Activated naive CD4-positive, alpha-beta T cell treated with anti-CD3 and anti-CD28 coated beads, Interleukin-2, amount 50 U/mL, for 72 hours (primary cell): ENCODE measurements at regions not wholly inside any gene's neighbourhood (a gene's known extent, or its start where the extent isn't known, plus 50 kb on each side); places are given as distances from the start of the nearest gene placed in this dataset.

ENCODE experiments used
- ATAC-seq, 2 donors: fragments of 150-1000 bp; cut with Tn5 transposase; 2 replicates each; pipeline ENCODE4 v1.10.0; 2021; ENCODE audit warnings: mild to moderate bottlenecking in 2 of 2, moderate library complexity in 2 of 2
- DNase-seq, 2 donors: peaks; one replicate each; pipeline ENCODE4 v3.0.0; 2021 to 2022; ENCODE audit warnings: low spot score in 2 of 2
- H3K27ac Mint-ChIP-seq, 2 donors: one replicate each; pipeline ENCODE4 v1.8.0; 2022; ENCODE audit warnings: mild to moderate bottlenecking in 2 of 2, mixed read lengths in 2 of 2
- H3K36me3 Mint-ChIP-seq, 2 donors: one replicate each; pipeline ENCODE4 v1.8.0; 2022; ENCODE audit warnings: mixed read lengths in 2 of 2
- H3K9me3 Mint-ChIP-seq, 2 donors: one replicate each; pipeline ENCODE4 v1.8.0; 2022; ENCODE audit warnings: mixed read lengths in 2 of 2

DNA sequence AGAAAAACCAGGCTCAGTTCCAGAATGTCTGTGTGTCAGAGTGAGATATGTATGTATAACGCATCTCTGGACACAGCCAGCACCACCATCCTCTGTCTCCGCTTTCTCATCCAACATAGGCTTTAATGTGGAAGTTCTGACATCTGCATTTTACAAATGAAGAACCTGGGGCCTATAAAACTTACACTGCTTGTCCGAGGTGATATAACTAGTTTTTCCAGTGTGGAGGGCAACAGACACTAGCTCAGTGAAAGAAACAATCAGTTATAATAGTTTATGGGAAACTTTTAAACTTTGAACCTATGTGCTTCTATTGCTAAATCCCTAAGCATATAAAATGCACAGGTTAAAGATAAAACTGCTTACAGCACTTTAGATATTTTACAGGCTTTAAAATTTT is 208.7 kb downstream of the CRPPA start:
- Mint-ChIP-seq H3K9me3 (no peaks in the 10 kb centered on the region), H3K27ac (no peak overlapping the region), H3K36me3 (no peaks in the 10 kb centered on the region)
- DNase-seq (no peak), ATAC-seq (no peak)

DNA sequence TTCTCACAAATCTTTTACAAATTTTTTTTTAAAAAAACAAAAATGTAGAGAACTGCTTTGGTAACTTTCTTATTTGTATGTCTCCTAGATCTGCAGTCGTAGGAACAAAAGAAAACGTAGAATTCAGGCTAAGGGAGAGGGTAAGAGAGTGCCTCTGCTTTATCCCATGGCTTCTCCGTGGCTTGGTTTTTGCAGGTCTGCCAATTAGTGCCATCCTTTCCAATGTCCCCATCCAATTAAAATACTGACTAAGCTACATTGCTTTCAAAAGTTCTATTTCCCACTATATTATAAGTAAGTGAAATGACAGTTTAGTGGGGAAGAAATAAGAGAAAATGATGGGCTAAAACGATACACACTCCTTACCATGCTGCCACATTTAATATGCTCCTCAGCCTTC is 209.3 kb downstream of the CRPPA start:
- Mint-ChIP-seq H3K9me3 (no peaks in the 10 kb centered on the region), H3K27ac (no peak overlapping the region), H3K36me3 (no peaks in the 10 kb centered on the region)
- no peak for DNase-seq
- no peak for ATAC-seq

DNA sequence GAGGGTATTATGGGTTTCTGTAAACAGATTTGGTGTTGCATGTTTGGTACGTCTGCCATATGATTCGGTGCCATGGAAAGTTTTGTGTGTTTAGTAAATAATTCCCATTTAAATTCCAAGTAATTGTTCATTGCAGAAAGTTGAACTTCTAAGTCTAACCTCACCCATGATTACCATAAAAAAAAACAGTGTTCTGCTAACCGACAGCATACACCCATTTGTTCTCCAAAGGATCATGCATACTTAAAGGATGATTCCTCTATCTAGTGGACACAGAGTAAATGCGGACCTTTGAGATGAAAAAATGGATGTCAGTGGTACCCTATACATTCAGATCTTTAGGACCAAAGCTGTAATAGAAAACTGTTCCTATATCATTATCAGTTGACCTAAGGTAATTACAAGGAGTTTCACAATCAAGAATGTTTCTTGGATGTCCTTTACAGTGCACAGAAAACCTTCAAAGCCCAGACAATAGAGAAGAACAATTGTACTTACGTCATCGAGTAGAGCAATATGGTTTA is 209.9 kb downstream of the CRPPA start:
- no peak overlapping the region for H3K27ac Mint-ChIP-seq
- no peak for DNase-seq

DNA sequence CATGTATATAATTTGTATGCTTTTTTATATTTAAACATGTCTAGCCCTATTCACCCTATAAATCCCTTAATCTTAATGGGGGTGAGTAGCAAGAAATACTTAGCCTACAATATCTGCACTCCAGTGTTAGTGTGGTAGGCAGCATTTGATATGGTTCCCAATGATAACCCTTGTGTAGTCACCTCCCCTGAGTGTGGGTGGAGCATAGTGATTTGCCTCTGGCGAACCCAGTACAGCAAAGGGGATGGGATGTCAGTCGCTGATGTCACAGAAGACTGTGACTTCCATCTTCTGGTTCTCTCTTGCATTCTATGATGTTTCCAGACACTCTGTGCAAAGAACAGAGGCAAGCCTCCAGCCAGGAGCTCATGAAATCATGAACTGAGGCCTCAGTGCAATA is 211.2 kb downstream of the CRPPA start:
- DNase-seq = no peak
- Mint-ChIP-seq H3K36me3 (no peaks in the 10 kb centered on the region), H3K27ac (no peak overlapping the region), H3K9me3 (no peaks in the 10 kb centered on the region)
- no peak for ATAC-seq

More for the DNA sequence above, 209.9 kb downstream of the CRPPA start:
- ATAC-seq = no peak
- Mint-ChIP-seq H3K36me3 (no peaks in the 10 kb centered on the region), H3K9me3 (no peaks in the 10 kb centered on the region)

DNA sequence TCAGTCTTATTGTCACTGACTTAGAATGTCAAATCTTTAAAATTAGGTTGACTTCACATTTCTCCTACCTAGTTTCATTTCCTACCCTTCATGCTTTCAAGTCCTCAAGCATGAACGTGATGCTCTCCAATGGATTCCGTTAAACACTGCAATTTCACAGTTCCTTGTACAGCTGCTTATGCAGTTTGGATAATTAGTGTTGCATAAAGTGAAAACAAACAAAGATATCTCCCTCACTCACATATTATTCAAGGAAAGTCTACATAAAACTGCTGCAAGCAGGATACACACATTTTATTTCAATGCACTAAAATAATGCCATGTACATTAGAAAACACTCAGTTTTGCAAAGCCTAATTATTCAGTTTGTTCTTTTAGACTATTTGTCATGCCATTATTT is 214.0 kb downstream of the CRPPA start:
- Mint-ChIP-seq H3K36me3 (no peaks in the 10 kb centered on the region), H3K27ac (no peak overlapping the region), H3K9me3 (no peaks in the 10 kb centered on the region)
- DNase-seq = no peak
- no peak for ATAC-seq

DNA sequence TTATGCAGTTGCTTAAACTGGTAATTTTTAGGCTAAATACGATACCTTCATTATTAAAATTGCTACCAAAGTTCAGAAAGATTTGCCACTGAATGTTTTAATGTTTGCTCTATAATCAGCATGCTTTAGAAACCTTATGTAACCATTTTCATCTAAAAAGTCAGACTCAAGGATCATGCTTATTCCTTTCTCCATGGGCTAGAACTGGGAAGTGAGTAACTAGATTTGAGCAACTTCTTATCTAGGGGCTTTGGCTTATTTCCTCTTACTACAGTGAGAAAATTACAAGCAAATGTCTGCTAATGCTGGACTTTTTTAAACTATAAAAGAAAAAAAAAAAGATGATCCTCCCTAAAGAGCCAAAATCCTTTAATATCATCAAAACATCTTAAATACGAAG is 215.9 kb downstream of the CRPPA start:
- Mint-ChIP-seq H3K36me3 (no peaks in the 10 kb centered on the region), H3K9me3 (no peaks in the 10 kb centered on the region), H3K27ac (no peak overlapping the region)
- no peak for DNase-seq
- ATAC-seq = no peak

DNA sequence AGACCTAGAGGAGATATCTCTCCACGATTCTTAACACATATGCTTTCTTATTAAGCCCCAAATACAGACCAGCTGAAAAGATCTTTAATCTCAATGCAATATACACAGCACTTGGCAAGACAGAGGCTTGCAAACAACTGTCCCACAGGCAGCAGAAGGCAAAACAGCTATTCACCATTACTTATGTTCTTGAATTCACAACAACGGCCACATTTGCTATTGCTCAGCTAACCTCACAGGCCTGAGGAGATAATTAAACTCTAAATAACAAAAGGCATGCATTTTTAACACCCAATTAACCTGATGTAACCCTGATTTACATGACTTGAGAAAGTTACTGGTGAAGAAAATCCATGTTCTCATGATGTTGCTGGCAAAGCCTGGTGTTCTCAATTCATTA is 216.4 kb downstream of the CRPPA start:
- Mint-ChIP-seq H3K27ac (no peak overlapping the region), H3K36me3 (no peaks in the 10 kb centered on the region), H3K9me3 (no peaks in the 10 kb centered on the region)
- DNase-seq (no peak), ATAC-seq (no peak)

DNA sequence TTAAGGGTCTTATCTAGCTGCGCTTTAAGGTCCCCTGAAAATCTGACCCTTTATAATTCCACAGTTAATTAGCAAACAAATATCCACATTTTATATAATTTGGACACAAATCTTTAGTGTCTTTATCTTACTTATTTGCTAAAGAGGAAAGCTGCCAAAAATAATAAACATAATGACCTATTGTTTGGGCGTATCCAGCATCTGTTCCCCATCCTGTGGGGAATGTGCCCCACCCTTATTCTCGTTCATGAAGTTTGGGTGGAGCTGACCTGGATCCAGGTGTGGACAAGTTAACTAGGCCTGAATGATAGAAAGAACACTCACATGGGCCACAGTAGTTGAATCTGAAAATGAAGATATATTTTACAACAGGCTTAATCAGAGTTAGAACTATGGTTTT is 218.3 kb downstream of the CRPPA start:
- Mint-ChIP-seq H3K27ac (no peak overlapping the region), H3K9me3 (no peaks in the 10 kb centered on the region), H3K36me3 (no peaks in the 10 kb centered on the region)
- DNase-seq (no peak), ATAC-seq (no peak)

DNA sequence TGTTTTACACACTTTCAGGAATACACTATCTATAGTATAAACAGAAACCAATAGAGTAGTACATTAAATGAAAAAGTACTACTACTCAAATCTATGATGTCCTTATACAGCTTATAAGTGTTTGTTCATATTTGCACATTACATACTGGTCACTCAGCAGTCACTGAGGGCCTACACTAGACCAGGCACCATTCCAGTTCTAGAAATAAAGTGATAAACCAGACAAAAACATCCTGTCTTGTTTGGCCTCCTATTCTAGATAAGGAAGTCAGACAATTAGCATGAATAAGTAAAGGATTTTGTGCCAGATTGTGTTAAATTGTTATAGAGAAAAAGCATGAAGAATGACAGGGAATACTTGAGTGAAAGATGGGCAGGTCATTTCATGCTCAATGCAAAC is 219.0 kb downstream of the CRPPA start:
- ATAC-seq (no peak), DNase-seq (no peak)
- H3K36me3 Mint-ChIP-seq = no peaks in the 10 kb centered on the region
- H3K9me3 Mint-ChIP-seq = no peaks in the 10 kb centered on the region
- no peak overlapping the region for H3K27ac Mint-ChIP-seq

DNA sequence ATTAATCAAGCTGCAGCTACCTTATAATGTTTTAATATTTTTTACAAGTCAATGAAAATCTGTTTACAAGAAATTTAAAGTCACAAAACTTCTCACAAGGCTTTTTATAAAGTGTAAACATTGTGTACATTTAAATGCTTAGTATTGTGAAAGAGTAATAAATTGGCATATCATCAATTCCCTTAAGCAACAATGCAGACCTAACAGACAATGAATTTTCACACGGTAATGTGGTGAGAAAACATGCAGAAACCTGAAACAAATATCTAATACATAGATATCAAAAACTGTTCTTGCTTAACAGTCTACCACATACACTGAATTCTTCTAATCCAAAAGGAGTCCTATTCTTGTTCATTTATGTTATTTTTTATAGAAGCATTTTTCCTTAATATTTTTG is 220.7 kb downstream of the CRPPA start:
- Mint-ChIP-seq H3K36me3 (no peaks in the 10 kb centered on the region), H3K9me3 (no peaks in the 10 kb centered on the region), H3K27ac (no peak overlapping the region)
- DNase-seq (no peak), ATAC-seq (no peak)

DNA sequence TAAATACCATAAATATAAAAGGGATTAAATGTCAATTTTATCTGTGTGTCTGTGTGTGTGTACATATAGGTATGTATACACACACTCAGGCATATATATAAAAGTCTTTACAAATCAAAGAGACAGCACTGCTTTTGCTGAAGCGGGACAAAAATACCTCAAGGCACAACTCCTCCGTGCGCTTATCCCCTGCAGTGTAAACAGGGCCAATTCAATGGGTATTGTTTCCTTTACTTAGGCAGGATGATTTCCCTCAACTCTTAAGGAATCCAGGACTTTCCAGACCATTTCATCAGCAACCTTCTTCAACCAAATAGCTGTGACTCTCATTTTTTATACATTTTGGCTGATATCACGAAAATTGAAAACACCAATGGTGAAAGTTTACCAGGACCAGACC is 227.7 kb downstream of the CRPPA start:
- Mint-ChIP-seq H3K36me3 (no peaks in the 10 kb centered on the region), H3K9me3 (no peaks in the 10 kb centered on the region), H3K27ac (no peak overlapping the region)
- no peak for DNase-seq
- ATAC-seq = no peak

DNA sequence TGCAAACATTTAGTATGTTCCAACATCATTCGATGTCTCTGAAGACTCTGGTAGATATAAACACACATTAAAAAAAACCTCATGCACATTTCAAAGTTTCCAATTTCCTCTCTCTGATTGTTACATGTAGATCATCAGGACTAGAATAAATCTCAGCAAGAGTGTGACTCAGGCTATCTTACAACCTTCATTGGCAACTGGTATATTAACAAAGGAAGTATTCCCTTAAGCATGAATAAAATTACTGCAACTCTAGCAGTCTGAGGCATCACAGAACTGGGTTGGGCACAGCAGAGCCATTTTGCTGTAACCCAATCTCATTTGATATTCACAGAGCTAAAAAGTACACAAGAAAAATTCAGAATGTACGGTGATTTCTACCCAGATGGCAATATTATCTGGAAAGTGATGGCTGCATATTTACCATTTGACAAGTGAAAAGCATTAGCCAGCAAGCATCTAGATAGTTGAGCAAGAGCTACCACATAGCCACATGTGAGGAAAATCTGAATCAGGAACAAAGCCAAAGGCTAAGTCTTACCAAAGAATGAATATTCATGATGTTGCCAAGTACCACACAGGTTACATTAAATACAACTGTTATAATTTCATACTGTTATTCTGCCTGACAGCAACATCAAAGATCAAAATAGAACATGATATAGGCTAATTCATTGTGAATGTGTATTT is 232.2 kb downstream of the CRPPA start:
- no peak overlapping the region for H3K27ac Mint-ChIP-seq
- H3K9me3 Mint-ChIP-seq = no peaks in the 10 kb centered on the region
- H3K36me3 Mint-ChIP-seq = no peaks in the 10 kb centered on the region
- DNase-seq (no peak), ATAC-seq (no peak)

DNA sequence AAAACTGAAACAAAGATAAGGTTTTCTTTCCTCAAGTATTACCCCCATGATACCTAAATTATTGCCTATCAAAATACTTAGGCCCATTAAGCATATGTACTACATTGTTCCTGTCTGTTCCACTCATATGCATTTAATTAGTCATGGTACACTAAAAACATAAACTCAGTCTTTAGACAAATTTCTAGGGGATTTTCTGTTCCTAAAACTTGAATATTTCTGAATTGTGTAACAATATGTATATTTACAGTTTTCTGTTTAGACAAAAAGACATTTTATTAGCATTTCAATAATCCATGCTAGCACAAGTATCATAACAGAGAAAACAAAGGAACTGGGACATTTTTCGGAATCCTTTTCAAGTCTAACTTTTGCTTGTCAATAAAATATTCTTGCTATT is 234.2 kb downstream of the CRPPA start:
- Mint-ChIP-seq H3K36me3 (no peaks in the 10 kb centered on the region), H3K27ac (no peak overlapping the region), H3K9me3 (no peaks in the 10 kb centered on the region)
- ATAC-seq (no peak), DNase-seq (no peak)

DNA sequence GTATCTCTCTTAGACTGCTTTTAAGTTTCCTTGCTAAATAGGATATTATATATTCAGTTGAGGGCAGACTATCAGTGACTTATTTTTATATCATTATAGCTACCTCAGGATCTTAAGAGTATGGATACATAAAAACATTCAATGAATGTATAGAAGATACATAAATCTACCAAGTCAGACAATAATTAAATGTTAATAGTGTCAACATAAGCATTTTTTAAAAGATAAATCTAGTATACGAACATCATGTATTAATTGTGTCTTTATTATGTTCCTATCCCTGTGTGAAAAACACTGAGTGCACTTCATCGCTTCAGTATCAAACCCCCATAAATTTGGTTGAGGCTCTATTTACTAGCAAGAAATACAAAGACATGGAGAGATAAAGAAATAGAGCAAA is 242.8 kb downstream of the CRPPA start:
- H3K36me3 Mint-ChIP-seq = no peaks in the 10 kb centered on the region
- H3K27ac Mint-ChIP-seq = no peak overlapping the region
- no peak for ATAC-seq
- no peak for DNase-seq
- no peaks in the 10 kb centered on the region for H3K9me3 Mint-ChIP-seq

DNA sequence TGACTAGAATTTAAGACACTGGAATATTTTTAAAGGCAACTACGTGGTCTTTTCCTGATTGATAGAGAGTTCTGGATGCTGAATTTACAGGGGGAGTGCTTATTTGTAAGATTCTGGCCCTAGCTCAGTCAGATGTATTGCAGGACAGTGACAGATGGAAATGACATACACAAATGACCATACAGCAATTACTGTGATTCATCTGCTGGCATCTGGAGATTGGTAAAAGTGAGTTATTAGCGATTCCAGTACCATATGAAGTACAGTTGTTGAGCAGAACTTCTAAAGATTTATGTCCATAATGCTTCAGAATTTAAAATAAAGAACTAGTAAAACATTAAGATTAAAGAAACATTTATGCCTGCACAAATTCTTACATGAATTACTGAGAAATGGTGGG is 243.2 kb downstream of the CRPPA start:
- no peak for ATAC-seq
- H3K9me3 Mint-ChIP-seq = no peaks in the 10 kb centered on the region
- no peaks in the 10 kb centered on the region for H3K36me3 Mint-ChIP-seq
- no peak overlapping the region for H3K27ac Mint-ChIP-seq
- DNase-seq = no peak

DNA sequence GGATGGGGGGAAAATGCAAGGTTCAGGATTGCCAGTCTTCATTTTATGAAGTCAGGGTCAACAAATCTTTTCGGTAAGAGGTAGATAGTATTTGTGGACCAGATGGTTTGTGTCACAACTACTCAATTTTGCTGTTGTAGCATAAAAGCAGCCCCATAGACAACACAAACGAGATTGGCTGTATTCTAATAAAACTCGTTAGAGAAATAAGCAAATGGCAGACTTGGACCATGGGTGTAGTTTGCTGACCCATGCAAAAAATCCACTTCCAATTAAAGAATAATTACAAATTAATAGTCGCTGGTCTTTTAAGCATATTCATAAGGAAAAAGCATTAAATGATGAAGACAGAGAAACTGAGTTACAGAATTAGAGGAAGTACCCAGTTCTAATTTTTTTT is 247.1 kb downstream of the CRPPA start:
- Mint-ChIP-seq H3K36me3 (no peaks in the 10 kb centered on the region), H3K9me3 (no peaks in the 10 kb centered on the region), H3K27ac (no peak overlapping the region)
- DNase-seq = no peak
- no peak for ATAC-seq

DNA sequence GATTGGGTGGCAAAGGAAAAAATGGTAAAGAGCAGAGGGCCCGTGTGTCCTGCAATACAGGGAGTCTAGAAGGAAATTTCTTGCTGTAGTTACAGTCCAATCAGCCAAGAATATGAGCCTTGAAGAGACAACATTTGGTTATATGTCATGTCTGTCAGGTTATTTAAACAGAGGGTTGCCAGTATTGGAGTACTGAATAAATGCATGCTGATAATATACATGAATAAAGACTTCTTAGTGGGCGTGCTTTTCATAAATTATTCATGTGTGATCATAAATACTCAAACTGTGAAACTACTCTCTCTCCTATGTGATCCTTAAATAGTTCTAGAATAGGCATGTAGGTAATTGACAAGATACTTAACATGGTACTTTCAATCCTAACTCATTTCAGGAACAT is 249.0 kb downstream of the CRPPA start:
- no peak for ATAC-seq
- no peak overlapping the region for H3K27ac Mint-ChIP-seq

DNA sequence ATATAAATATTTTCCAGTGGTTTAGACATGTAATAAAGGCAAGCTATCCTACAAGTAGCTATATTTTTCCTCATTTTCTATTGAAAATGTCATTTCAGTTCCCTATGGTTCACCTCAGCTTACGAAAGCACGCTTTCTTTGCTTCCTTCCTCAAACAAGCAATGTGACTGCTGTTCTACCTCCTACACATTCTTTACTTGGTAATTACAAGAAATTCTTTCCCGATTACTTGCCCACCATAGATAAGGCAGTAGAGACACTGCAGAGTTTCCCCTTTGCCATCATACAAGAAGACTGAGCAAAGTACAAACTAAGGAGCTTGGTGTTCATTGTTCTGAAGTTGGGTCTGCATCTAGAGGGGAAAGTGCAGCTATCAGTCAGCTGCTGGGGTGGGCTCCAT is 249.4 kb downstream of the CRPPA start:
- H3K27ac Mint-ChIP-seq = no peak overlapping the region
- no peak for DNase-seq
- no peak for ATAC-seq
- H3K9me3 Mint-ChIP-seq = no peaks in the 10 kb centered on the region
- H3K36me3 Mint-ChIP-seq = no peaks in the 10 kb centered on the region

More for the DNA sequence above, 249.0 kb downstream of the CRPPA start:
- no peaks in the 10 kb centered on the region for H3K9me3 Mint-ChIP-seq
- DNase-seq = no peak
- no peaks in the 10 kb centered on the region for H3K36me3 Mint-ChIP-seq

DNA sequence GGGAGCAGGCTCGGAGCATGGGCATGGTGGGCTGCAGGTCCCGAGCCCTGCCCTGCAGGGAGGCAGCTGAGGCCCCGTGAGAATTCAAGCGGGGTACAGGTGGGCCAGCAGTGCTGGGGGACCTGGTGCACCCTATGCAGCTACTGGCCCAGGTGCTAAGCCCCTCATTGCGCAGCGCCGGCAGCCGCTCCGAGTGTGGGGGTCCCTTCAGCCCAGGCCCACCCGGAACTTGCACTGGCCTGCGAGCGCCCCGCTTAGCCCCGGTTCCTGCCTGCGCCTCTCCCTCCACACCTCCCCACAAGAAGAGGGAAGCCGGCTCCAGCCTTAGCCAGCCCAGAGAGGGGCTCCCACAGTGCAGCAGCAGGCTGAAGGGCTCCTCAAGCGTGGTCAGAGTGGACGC is 250.7 kb downstream of the CRPPA start:
- Mint-ChIP-seq H3K27ac (no peak overlapping the region), H3K36me3 (no peaks in the 10 kb centered on the region), H3K9me3 (no peaks in the 10 kb centered on the region)
- ATAC-seq (no peak), DNase-seq (no peak)
